Uterus (tissue), 2 donors: ENCODE measurements at regions not wholly inside any gene's neighbourhood (a gene's known extent, or its start where the extent isn't known, plus 50 kb on each side); places are given as distances from the start of the nearest gene placed in this dataset.

Source experiments
- POLR2A ChIP-seq, 2 donors: fragments of 450-650 bp; IDR thresholded peaks; one replicate each; pipeline ENCODE4 v1.6.1; 2016; ENCODE audit warnings: antibody characterized with exemption in 2 of 2, mild to moderate bottlenecking in 1 of 2, moderate library complexity in 1 of 2
- TF ChIP-seq, protein P1 (sequence below), 4 experiments: fragments of 200-600 bp in 2 of 4; fragments of 450-650 bp in 2 of 4; sonication (generic) in 2 of 4; IDR thresholded peaks; one replicate each; pipeline ENCODE4 v1.5.1; 2016 to 2019; ENCODE audit warnings: antibody characterized with exemption in 4 of 4, mild to moderate bottlenecking in 2 of 4, moderate library complexity in 1 of 4

DNA sequence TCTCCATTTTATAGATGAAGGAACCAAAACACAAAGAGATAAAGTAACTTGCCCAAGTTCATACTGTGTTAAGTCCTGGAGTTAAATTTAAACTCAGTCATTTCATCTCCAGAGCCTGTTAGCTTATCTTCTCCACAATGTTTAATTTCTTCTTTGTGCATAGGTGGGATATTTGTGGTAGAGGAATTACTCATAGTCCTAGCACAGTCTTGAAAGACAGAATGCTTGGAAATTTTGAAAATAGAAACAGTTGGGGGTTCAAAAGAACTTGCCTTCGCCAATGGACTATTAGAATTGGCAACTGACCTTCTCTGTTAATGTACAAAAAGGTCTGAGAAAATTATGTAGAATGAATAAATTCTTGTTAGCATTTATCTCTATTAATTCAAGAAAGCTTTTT is 832.0 kb upstream of the PRMT6 start:
- TF ChIP-seq, protein P1, sequence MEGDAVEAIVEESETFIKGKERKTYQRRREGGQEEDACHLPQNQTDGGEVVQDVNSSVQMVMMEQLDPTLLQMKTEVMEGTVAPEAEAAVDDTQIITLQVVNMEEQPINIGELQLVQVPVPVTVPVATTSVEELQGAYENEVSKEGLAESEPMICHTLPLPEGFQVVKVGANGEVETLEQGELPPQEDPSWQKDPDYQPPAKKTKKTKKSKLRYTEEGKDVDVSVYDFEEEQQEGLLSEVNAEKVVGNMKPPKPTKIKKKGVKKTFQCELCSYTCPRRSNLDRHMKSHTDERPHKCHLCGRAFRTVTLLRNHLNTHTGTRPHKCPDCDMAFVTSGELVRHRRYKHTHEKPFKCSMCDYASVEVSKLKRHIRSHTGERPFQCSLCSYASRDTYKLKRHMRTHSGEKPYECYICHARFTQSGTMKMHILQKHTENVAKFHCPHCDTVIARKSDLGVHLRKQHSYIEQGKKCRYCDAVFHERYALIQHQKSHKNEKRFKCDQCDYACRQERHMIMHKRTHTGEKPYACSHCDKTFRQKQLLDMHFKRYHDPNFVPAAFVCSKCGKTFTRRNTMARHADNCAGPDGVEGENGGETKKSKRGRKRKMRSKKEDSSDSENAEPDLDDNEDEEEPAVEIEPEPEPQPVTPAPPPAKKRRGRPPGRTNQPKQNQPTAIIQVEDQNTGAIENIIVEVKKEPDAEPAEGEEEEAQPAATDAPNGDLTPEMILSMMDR (IDR thresholded peaks at IDR 0.05), result no peak
- TF ChIP-seq POLR2A (IDR thresholded peaks at IDR 0.05), result no peak
